Brain microvascular endothelial cell (primary cell): ENCODE measurements at regions not wholly inside any gene's neighbourhood (a gene's known extent, or its start where the extent isn't known, plus 50 kb on each side); places are given as distances from the start of the nearest gene placed in this dataset.

Experiments
- DNase-seq: peaks from one replicate; pipeline ENCODE4 v3.0.0-alpha.2; 2020
- H3K27ac ChIP-seq: fragments of 250-450 bp; sonication (Bioruptor Pico); 2 replicates; pipeline ENCODE4 v1.5.1; 2020; ENCODE audit warnings: mild to moderate bottlenecking, moderate library complexity
- H3K27me3 ChIP-seq: fragments of 250-450 bp; sonication (Bioruptor Pico); replicated peaks from 2 replicates; pipeline ENCODE4 v1.5.1; 2020; ENCODE audit warnings: mild to moderate bottlenecking
- H3K36me3 ChIP-seq: fragments of 250-450 bp; sonication (Bioruptor Pico); replicated peaks from 2 replicates; pipeline ENCODE4 v1.5.1; 2020; ENCODE audit warnings: mild to moderate bottlenecking
- H3K4me3 ChIP-seq: 2 replicates; pipeline ENCODE4 v1.5.1; 2011; ENCODE audit warnings: low read depth, mild to moderate bottlenecking, control low read depth, low read length, moderate library complexity
- CTCF ChIP-seq: IDR thresholded peaks from 2 replicates; pipeline ENCODE4 v1.5.1; 2011; ENCODE audit warnings: low read depth, mild to moderate bottlenecking, moderate library complexity, low read length, control low read depth, inconsistent platforms; ENCODE audit errors: missing control alignments
- in situ Hi-C: cut with HindIII; loops from 2 replicates; pipeline ENCODE4 v1.10.0; 2017; ENCODE audit warnings: low sequenced_read_pairs, low pct_ligation_motif_present

- Histone ChIP-seq H3K27me3 (no peaks in the 10 kb centered on the region), H3K27ac (no peak overlapping the region), H3K36me3 (no peaks in the 10 kb centered on the region), H3K4me3 (no peak overlapping the region)
- no peak for DNase-seq
- in situ Hi-C loops, result no loop called here
- TF ChIP-seq CTCF, result no peak
These were observed 98.5 kb downstream of the SST start for GRCh38 chr3:187571701-187572100.

- Histone ChIP-seq H3K27me3 (no peaks in the 10 kb centered on the region), H3K4me3 (no peak overlapping the region), H3K27ac (no peak overlapping the region), H3K36me3 (no peaks in the 10 kb centered on the region)
- TF ChIP-seq CTCF, result no peak
- in situ Hi-C loops, result no loop called here
- DNase-seq, result no peak
These were observed 99.4 kb downstream of the SST start for GRCh38 chr3:187570776-187571175.

GRCh38 chr3:187568171-187568570 lies 102.0 kb downstream of the SST start:
- no peak overlapping the region for H3K4me3 ChIP-seq
- H3K27ac ChIP-seq, result peak overlapping the region; percentile 37
- in situ Hi-C loops, result no loop called here
- TF ChIP-seq CTCF, result no peak
- no peaks in the 10 kb centered on the region for H3K27me3 ChIP-seq
- no peak for DNase-seq
- H3K36me3 ChIP-seq, result no peaks in the 10 kb centered on the region

GRCh38 chr3:187567661-187568121 lies 102.5 kb downstream of the SST start:
- TF ChIP-seq CTCF, result no peak
- Histone ChIP-seq H3K27ac (peak overlapping the region; percentile 37), H3K27me3 (no peaks in the 10 kb centered on the region), H3K36me3 (no peaks in the 10 kb centered on the region), H3K4me3 (no peak overlapping the region)
- peak; percentile 52 for DNase-seq
- in situ Hi-C loops, result no loop called here

GRCh38 chr3:187567021-187567420 lies 103.2 kb downstream of the SST start:
- no peak overlapping the region for H3K4me3 ChIP-seq
- H3K27me3 ChIP-seq, result no peaks in the 10 kb centered on the region
- H3K36me3 ChIP-seq, result no peaks in the 10 kb centered on the region
- no peak for DNase-seq
- no peak overlapping the region for H3K27ac ChIP-seq
- in situ Hi-C loops, result no loop called here
- no peak for TF ChIP-seq CTCF

GRCh38 chr3:187565701-187566100 lies 104.5 kb downstream of the SST start:
- in situ Hi-C loops, result no loop called here
- no peaks in the 10 kb centered on the region for H3K27me3 ChIP-seq
- no peak for TF ChIP-seq CTCF

More at GRCh38 chr3:187565701-187566100, 104.5 kb downstream of the SST start:
- DNase-seq, result no peak
- Histone ChIP-seq H3K36me3 (no peaks in the 10 kb centered on the region), H3K4me3 (no peak overlapping the region), H3K27ac (no peak overlapping the region)
